RWPE1 (cell line): ENCODE measurements at regions not wholly inside any gene's neighbourhood (a gene's known extent, or its start where the extent isn't known, plus 50 kb on each side); places are given as distances from the start of the nearest gene placed in this dataset.
"Not testable (repeated sequence)": the region's sequence is repeated elsewhere in the genome, so short reads cannot be mapped to it uniquely, and the experiment has no call there.

ENCODE experiments used
- CTCF ChIA-PET: fragments of 350-600 bp; sonication (Branson Sonifier 250); formaldehyde crosslinking; extraction: SDS; loops from one replicate; lab custom pipeline; 2021; lab: Yijun Ruan, JAX
- POLR2A ChIA-PET: fragments of 400-600 bp; formaldehyde crosslinking; extraction: SDS; loops from one replicate; lab custom pipeline; 2020; ENCODE audit warnings: antibody characterized with exemption; ENCODE audit not compliant: low non-redundant PET; lab: Yijun Ruan, JAX
- DNase-seq: peaks from one replicate; pipeline ENCODE4 v3.0.0; 2012; ENCODE audit warnings: low spot score
- H3K27ac ChIP-seq: fragments of 450-650 bp; 2 replicates; pipeline ENCODE4 v1.5.1; 2017
- CTCF ChIP-seq: fragments of 450-650 bp; conservative IDR thresholded peaks from 2 replicates; pipeline ENCODE4 v1.5.1; 2017; ENCODE audit warnings: low read depth, mild to moderate bottlenecking

- ChIA-PET CTCF (no interaction called here), POLR2A (no interaction called here)
- no peak overlapping the region for H3K27ac ChIP-seq
- DNase-seq = no peak
- TF ChIP-seq CTCF = no peak
These were observed 547.1 kb upstream of the LINC00305 start for GRCh38 chr18:64695851-64696553.

GRCh38 chr18:64693766-64694165, 544.9 kb upstream of the LINC00305 start:
- POLR2A ChIA-PET = no interaction called here
- CTCF ChIA-PET = no interaction called here
- no peak for DNase-seq
- no peak overlapping the region for H3K27ac ChIP-seq
- no peak for TF ChIP-seq CTCF

- TF ChIP-seq CTCF = no peak
- DNase-seq = no peak
- ChIA-PET CTCF (no interaction called here), POLR2A (no interaction called here)
- H3K27ac ChIP-seq = no peak overlapping the region
These were observed 543.9 kb upstream of the LINC00305 start for GRCh38 chr18:64692826-64693225.

GRCh38 chr18:64679121-64679520, 530.2 kb upstream of the LINC00305 start:
- TF ChIP-seq CTCF = no peak
- CTCF ChIA-PET = no interaction called here

GRCh38 chr18:64678048-64678447, 529.2 kb upstream of the LINC00305 start:
- ChIA-PET CTCF (no interaction called here), POLR2A (no interaction called here)
- no peak overlapping the region for H3K27ac ChIP-seq
- no peak for DNase-seq
- TF ChIP-seq CTCF = no peak

More at GRCh38 chr18:64679121-64679520, 530.2 kb upstream of the LINC00305 start:
- no peak for DNase-seq
- POLR2A ChIA-PET = no interaction called here
- H3K27ac ChIP-seq = no peak overlapping the region

- ChIA-PET CTCF (no interaction called here), POLR2A (no interaction called here)
- DNase-seq = no peak
- no peak overlapping the region for H3K27ac ChIP-seq
- TF ChIP-seq CTCF = no peak
These were observed 525.8 kb upstream of the LINC00305 start for GRCh38 chr18:64674694-64675093.

- DNase-seq, H3K27ac ChIP-seq, CTCF ChIA-PET, POLR2A ChIA-PET: not testable (repeated sequence)
These were observed 522.4 kb upstream of the LINC00305 start for GRCh38 chr18:64671293-64671692.
